ENCODE measurements at regions not wholly inside any gene's neighbourhood (a gene's known extent, or its start where the extent isn't known, plus 50 kb on each side); places are given as distances from the start of the nearest gene placed in this dataset.

DNA sequence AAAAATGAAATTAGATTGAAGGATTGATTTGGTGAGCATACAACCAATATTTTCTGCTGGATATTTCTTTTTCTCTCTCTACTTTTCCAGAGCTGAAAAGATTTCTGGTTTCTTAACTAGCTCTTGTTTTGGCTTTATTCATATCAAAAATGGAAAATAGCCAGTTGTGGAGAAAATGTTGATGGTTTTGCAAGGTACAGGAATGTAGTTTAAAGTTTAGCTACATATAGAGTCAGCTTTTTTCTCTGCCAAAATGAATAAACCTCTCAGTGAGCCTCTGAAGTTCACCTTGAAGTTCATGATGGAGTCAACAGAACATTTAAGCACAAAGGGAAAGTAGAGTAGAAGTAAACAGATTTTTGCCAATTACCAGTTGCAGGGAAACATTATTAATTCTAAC, 720.5 kb upstream of the ALCAM start:
- Histone ChIP-seq H3K27me3 (no peaks in the 10 kb centered on the region), H3K27ac (no peak overlapping the region), H3K4me1 (no peaks in the 10 kb centered on the region), H3K9me3 (no peaks in the 10 kb centered on the region), H3K36me3 (replicated peaks in 1 of 2; ENCODE audit: insufficient read depth in 1 of 2, low read depth in 2 of 2) (no peaks in the 10 kb centered on the region), H3K4me3 (no peak overlapping the region)
- TF ChIP-seq, protein P1, sequence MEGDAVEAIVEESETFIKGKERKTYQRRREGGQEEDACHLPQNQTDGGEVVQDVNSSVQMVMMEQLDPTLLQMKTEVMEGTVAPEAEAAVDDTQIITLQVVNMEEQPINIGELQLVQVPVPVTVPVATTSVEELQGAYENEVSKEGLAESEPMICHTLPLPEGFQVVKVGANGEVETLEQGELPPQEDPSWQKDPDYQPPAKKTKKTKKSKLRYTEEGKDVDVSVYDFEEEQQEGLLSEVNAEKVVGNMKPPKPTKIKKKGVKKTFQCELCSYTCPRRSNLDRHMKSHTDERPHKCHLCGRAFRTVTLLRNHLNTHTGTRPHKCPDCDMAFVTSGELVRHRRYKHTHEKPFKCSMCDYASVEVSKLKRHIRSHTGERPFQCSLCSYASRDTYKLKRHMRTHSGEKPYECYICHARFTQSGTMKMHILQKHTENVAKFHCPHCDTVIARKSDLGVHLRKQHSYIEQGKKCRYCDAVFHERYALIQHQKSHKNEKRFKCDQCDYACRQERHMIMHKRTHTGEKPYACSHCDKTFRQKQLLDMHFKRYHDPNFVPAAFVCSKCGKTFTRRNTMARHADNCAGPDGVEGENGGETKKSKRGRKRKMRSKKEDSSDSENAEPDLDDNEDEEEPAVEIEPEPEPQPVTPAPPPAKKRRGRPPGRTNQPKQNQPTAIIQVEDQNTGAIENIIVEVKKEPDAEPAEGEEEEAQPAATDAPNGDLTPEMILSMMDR (IDR thresholded peaks at IDR 0.05) = no peak
- no peak for TF ChIP-seq POLR2A (IDR thresholded peaks at IDR 0.05)
- intact Hi-C loops (cut with DNase I) = no loop called here
- ATAC-seq = no peak
- no peak for DNase-seq

DNA sequence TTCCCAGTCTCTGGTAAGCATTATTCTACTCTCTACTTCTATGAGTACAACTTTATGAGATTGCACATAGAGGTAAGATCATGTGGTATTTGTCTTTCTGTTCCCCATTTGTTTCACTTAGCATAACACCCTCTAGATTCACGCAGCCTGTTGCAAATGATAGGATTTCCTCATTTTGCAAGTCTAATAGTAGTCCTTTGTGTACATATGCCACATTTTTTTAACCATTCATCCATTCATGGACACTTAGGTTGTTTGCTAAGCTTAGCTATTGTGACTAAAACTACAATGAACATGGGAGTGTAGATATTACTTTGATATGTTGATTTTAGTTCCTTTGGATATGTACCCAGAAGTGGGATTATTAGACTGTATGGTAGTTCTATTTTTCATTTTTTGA, 717.9 kb upstream of the ALCAM start:
- Histone ChIP-seq H3K36me3 (replicated peaks in 1 of 2; ENCODE audit: insufficient read depth in 1 of 2, low read depth in 2 of 2) (no peaks in the 10 kb centered on the region), H3K4me3 (no peak overlapping the region), H3K4me1 (no peaks in the 10 kb centered on the region), H3K27ac (no peak overlapping the region), H3K9me3 (no peaks in the 10 kb centered on the region), H3K27me3 (no peaks in the 10 kb centered on the region)
- DNase-seq (no peak), ATAC-seq (no peak)
- WGBS, 2 donors = 23 to 36% methylated on average over 1 of the region's 1 CpG
- intact Hi-C loops (cut with DNase I) = no loop called here
- TF ChIP-seq, protein P1 (IDR thresholded peaks at IDR 0.05) = no peak
- no peak for TF ChIP-seq POLR2A (IDR thresholded peaks at IDR 0.05)

DNA sequence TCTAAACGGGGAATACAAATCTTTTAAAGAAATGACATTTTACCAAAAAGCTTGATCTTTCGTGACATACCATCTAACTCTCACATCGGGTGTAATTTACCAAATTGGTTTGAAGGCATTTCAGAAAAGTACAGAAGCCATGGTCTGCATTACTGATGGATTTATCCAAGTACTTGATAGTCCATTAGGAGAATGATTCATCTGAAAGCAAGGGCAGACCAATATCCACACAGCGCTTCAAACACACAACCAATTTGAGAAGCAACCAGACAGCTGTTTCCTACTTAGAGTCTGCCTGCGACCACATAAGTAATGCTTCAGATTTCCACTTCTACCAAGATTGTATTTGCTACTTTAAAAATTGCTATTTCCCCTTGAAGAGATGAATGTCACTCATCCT, 697.6 kb upstream of the ALCAM start:
- no peak for ATAC-seq
- 75 to 83% methylated on average over 5 of the region's 5 CpGs for WGBS, 2 donors

DNA sequence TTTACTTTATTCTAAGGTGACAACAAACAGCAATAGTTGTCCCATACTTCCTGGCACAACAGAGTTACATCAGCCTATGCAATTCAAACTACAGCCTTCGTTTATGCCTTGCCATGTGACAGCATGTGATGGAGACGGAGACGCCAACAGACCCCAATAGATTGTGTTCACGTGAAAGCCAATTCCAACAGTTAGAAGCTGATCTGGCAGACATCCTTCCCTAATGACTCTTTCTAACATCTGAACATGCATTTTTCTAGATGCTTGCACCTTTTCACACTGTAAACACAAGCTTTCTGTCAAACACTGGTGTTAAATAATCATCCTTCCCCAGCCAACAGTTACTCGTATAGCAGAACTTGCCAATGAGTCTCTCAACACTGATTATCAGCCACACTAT, 694.4 kb upstream of the ALCAM start:
- DNase-seq (no peak), ATAC-seq (no peak)
- Histone ChIP-seq H3K9me3 (no peaks in the 10 kb centered on the region), H3K27me3 (no peaks in the 10 kb centered on the region), H3K4me3 (no peak overlapping the region), H3K27ac (no peak overlapping the region), H3K4me1 (no peaks in the 10 kb centered on the region), H3K36me3 (replicated peaks in 1 of 2; ENCODE audit: insufficient read depth in 1 of 2, low read depth in 2 of 2) (no peaks in the 10 kb centered on the region)
- 61 to 65% methylated on average over 5 of the region's 5 CpGs for WGBS, 2 donors
- no peak for TF ChIP-seq POLR2A (IDR thresholded peaks at IDR 0.05)
- TF ChIP-seq, protein P1 (IDR thresholded peaks at IDR 0.05) = no peak
- intact Hi-C loops (cut with DNase I) = no loop called here

More for the DNA sequence above, 697.6 kb upstream of the ALCAM start:
- no peak for DNase-seq
- Histone ChIP-seq H3K9me3 (no peaks in the 10 kb centered on the region), H3K27me3 (no peaks in the 10 kb centered on the region), H3K4me3 (no peak overlapping the region), H3K27ac (no peak overlapping the region), H3K4me1 (no peaks in the 10 kb centered on the region), H3K36me3 (replicated peaks in 1 of 2; ENCODE audit: insufficient read depth in 1 of 2, low read depth in 2 of 2) (no peaks in the 10 kb centered on the region)
- intact Hi-C loops (cut with DNase I) = no loop called here
- TF ChIP-seq, protein P1 (IDR thresholded peaks at IDR 0.05) = no peak
- no peak for TF ChIP-seq POLR2A (IDR thresholded peaks at IDR 0.05)

DNA sequence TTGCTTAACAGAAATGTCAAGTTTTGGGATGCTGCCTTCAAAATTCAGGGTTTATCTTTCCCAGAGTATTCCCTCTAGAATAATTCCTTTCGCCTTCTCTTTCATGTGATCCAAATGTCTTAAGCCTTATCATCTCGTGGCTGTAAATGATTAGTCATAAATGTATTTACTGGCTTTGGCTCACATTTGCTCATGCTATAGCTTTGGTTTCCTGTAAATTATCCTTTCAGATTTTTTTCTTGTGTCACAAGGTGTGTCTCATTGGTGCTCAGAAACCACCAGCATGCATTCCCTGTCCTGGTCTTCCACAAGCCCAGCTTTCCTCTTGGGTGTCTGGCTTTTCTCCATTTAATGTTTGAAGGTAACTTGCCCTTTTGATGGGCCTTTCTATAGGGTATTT, 692.7 kb upstream of the ALCAM start:
- WGBS, 2 donors = 51 to 59% methylated on average over 2 of the region's 2 CpGs
- H3K4me1 ChIP-seq = no peaks in the 10 kb centered on the region
- no peaks in the 10 kb centered on the region for H3K36me3 ChIP-seq (replicated peaks in 1 of 2; ENCODE audit: insufficient read depth in 1 of 2, low read depth in 2 of 2)
- no peaks in the 10 kb centered on the region for H3K27me3 ChIP-seq
- intact Hi-C loops (cut with DNase I) = no loop called here
- H3K9me3 ChIP-seq = no peaks in the 10 kb centered on the region
- H3K27ac ChIP-seq = no peak overlapping the region
- ATAC-seq = no peak
- TF ChIP-seq POLR2A (IDR thresholded peaks at IDR 0.05) = no peak
- TF ChIP-seq, protein P1 (IDR thresholded peaks at IDR 0.05) = no peak
- no peak overlapping the region for H3K4me3 ChIP-seq
- DNase-seq = no peak

Measured in body of pancreas (tissue), 4 donors.